ENCODE measurements at regions not wholly inside any gene's neighbourhood (a gene's known extent, or its start where the extent isn't known, plus 50 kb on each side); places are given as distances from the start of the nearest gene placed in this dataset.

- TF ChIP-seq, protein P1, sequence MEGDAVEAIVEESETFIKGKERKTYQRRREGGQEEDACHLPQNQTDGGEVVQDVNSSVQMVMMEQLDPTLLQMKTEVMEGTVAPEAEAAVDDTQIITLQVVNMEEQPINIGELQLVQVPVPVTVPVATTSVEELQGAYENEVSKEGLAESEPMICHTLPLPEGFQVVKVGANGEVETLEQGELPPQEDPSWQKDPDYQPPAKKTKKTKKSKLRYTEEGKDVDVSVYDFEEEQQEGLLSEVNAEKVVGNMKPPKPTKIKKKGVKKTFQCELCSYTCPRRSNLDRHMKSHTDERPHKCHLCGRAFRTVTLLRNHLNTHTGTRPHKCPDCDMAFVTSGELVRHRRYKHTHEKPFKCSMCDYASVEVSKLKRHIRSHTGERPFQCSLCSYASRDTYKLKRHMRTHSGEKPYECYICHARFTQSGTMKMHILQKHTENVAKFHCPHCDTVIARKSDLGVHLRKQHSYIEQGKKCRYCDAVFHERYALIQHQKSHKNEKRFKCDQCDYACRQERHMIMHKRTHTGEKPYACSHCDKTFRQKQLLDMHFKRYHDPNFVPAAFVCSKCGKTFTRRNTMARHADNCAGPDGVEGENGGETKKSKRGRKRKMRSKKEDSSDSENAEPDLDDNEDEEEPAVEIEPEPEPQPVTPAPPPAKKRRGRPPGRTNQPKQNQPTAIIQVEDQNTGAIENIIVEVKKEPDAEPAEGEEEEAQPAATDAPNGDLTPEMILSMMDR (conservative IDR thresholded peaks at IDR 0.05 in 1 of 2, IDR thresholded peaks at IDR 0.05 in 1 of 2; ENCODE audit: extremely low read depth in 1 of 2, insufficient read depth in 1 of 2, low read depth in 1 of 2, low read length in 2 of 2), result peak; percentile 44 to 55
- TF ChIP-seq EZH2 (IDR thresholded peaks at IDR 0.05; ENCODE audit: borderline replicate concordance, low read length), result no peak
These were observed 99.3 kb upstream of the ARMCX2 start for GRCh38 chrX:101759000-101759399.
